ENCODE measurements at regions not wholly inside any gene's neighbourhood (a gene's known extent, or its start where the extent isn't known, plus 50 kb on each side); places are given as distances from the start of the nearest gene placed in this dataset.
"Not testable (repeated sequence)": the region's sequence is repeated elsewhere in the genome, so short reads cannot be mapped to it uniquely, and the experiment has no call there.

- H3K27ac ChIP-seq (replicated peaks): no peak overlapping the region
Observed at GRCh38 chr5:104001136-104001535, 438.5 kb upstream of the NUDT12 start.

GRCh38 chr5:103993031-103993430, 430.4 kb upstream of the NUDT12 start:
- Histone ChIP-seq H3K9me3 (replicated peaks) (peaks cover 15% of the 10 kb centered on the region), H3K27me3 (ENCODE audit: low read depth) (no peaks in the 10 kb centered on the region), H3K27ac (replicated peaks) (no peak overlapping the region), H3K4me1 (no peaks in the 10 kb centered on the region), H3K36me3 (no peaks in the 10 kb centered on the region), H3K4me3 (no peak overlapping the region)
- intact Hi-C loops (cut with micrococcal nuclease): no loop called here
- TF ChIP-seq, protein P1, sequence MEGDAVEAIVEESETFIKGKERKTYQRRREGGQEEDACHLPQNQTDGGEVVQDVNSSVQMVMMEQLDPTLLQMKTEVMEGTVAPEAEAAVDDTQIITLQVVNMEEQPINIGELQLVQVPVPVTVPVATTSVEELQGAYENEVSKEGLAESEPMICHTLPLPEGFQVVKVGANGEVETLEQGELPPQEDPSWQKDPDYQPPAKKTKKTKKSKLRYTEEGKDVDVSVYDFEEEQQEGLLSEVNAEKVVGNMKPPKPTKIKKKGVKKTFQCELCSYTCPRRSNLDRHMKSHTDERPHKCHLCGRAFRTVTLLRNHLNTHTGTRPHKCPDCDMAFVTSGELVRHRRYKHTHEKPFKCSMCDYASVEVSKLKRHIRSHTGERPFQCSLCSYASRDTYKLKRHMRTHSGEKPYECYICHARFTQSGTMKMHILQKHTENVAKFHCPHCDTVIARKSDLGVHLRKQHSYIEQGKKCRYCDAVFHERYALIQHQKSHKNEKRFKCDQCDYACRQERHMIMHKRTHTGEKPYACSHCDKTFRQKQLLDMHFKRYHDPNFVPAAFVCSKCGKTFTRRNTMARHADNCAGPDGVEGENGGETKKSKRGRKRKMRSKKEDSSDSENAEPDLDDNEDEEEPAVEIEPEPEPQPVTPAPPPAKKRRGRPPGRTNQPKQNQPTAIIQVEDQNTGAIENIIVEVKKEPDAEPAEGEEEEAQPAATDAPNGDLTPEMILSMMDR (IDR thresholded peaks at IDR 0.05; ENCODE audit: borderline replicate concordance): no peak
- DNase-seq: no peak

More at GRCh38 chr5:104001136-104001535, 438.5 kb upstream of the NUDT12 start:
- H3K4me3 ChIP-seq: no peak overlapping the region
- TF ChIP-seq, protein P1 (IDR thresholded peaks at IDR 0.05; ENCODE audit: borderline replicate concordance): no peak
- no peaks in the 10 kb centered on the region for H3K4me1 ChIP-seq
- H3K36me3 ChIP-seq: no peaks in the 10 kb centered on the region
- no peak for DNase-seq
- H3K9me3 ChIP-seq (replicated peaks): peaks cover 5% of the 10 kb centered on the region
- intact Hi-C loops (cut with micrococcal nuclease): no loop called here
- no peaks in the 10 kb centered on the region for H3K27me3 ChIP-seq (ENCODE audit: low read depth)

DNA sequence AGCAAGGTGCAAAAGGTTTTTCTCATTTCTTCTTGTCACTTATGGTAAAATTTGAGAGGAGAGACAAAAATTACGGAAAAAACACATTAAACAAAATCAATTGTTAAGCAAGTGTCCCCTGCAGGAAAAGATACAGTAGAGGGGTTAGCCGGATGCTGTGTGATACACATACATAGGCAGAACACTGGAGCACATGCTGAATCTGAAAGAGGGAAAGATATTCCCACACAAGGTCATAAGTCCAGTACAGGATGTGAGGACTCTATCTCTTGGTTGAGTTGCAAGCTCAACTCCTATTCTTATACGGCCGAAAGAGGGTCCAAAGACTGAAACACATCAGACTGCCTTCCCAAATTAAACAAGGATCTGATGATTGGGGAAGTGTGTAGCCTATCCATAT, 427.5 kb upstream of the NUDT12 start:
- H3K36me3 ChIP-seq: no peaks in the 10 kb centered on the region
- H3K9me3 ChIP-seq (replicated peaks): peaks cover 10% of the 10 kb centered on the region
- H3K4me1 ChIP-seq: no peaks in the 10 kb centered on the region
- no peak overlapping the region for H3K27ac ChIP-seq (replicated peaks)
- DNase-seq: no peak
- H3K27me3 ChIP-seq (ENCODE audit: low read depth): no peaks in the 10 kb centered on the region
- intact Hi-C loops (cut with micrococcal nuclease): no loop called here
- TF ChIP-seq, protein P1 (IDR thresholded peaks at IDR 0.05; ENCODE audit: borderline replicate concordance): no peak
- H3K4me3 ChIP-seq: no peak overlapping the region

DNA sequence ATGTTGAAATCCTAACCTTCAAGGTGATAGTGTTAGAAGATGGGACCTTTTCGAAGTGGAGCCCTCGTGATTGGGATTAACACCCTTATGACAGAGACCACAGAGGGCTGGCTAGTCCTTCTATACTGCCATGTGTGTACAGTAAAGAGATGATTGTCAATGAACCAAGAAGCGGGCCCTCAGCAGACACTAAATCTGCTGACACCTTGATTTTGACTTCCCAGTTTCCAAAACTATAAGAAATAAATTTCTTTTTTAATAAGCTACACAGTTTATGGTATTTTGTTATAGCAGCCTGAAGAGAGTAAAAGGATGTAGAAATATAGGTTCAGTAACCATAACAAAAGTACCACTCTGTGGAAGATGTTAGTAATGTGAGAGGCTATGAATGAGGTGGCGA, 419.0 kb upstream of the NUDT12 start:
- H3K27ac ChIP-seq (replicated peaks): no peak overlapping the region
- peaks cover 15% of the 10 kb centered on the region for H3K9me3 ChIP-seq (replicated peaks)
- no peaks in the 10 kb centered on the region for H3K36me3 ChIP-seq
- DNase-seq: no peak
- no peaks in the 10 kb centered on the region for H3K27me3 ChIP-seq (ENCODE audit: low read depth)
- intact Hi-C loops (cut with micrococcal nuclease): no loop called here
- TF ChIP-seq, protein P1 (IDR thresholded peaks at IDR 0.05; ENCODE audit: borderline replicate concordance): no peak
- H3K4me3 ChIP-seq: no peak overlapping the region
- no peaks in the 10 kb centered on the region for H3K4me1 ChIP-seq

DNA sequence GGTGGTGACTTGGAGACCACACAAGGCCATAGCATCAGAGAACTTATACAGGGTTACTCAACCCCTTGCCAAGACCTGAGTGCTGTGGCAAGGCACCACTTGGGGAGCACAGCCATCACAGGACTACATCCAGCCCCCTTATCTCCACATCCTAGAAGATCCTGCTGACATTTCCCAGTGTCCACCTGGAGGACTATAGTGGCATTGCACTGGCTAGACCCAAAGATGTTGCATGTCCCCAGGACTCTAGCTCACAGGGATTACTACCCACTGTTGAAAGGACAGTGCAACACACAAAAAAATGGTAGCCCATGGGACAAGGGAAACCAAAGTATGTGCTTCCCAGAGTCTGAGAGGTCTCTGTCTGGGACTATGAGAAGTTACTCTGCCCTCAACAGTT, 411.1 kb upstream of the NUDT12 start:
- TF ChIP-seq, protein P1 (IDR thresholded peaks at IDR 0.05; ENCODE audit: borderline replicate concordance): no peak
- H3K27me3 ChIP-seq (ENCODE audit: low read depth): no peaks in the 10 kb centered on the region
- no peak for DNase-seq
- H3K4me3 ChIP-seq: no peak overlapping the region
- no peak overlapping the region for H3K27ac ChIP-seq (replicated peaks)
- intact Hi-C loops (cut with micrococcal nuclease): no loop called here
- H3K36me3 ChIP-seq: no peaks in the 10 kb centered on the region
- H3K9me3 ChIP-seq (replicated peaks): peaks cover 47% of the 10 kb centered on the region
- H3K4me1 ChIP-seq: no peaks in the 10 kb centered on the region

- H3K4me3 ChIP-seq; H3K27me3 ChIP-seq (ENCODE audit: low read depth); intact Hi-C loops (cut with micrococcal nuclease); DNase-seq; H3K27ac ChIP-seq (replicated peaks); H3K36me3 ChIP-seq; H3K4me1 ChIP-seq: not testable (repeated sequence)
- H3K9me3 ChIP-seq (replicated peaks): peaks cover 38% of the 10 kb centered on the region
Observed at GRCh38 chr5:103966295-103966694, 403.7 kb upstream of the NUDT12 start.

Data from left ventricle myocardium inferior (tissue), 1 donor.